SK-N-MC (cell line): ENCODE measurements at regions not wholly inside any gene's neighbourhood (a gene's known extent, or its start where the extent isn't known, plus 50 kb on each side); places are given as distances from the start of the nearest gene placed in this dataset.

Experiments
- DNase-seq: peaks from one replicate; pipeline ENCODE4 v3.0.0-alpha.2; 2011; ENCODE audit warnings: low read depth, low spot score
- H3K27ac ChIP-seq: fragments of 200-600 bp; sonication (generic); 2 replicates; pipeline ENCODE4 v1.5.1; 2016; ENCODE audit warnings: mixed run types
- H3K36me3 ChIP-seq: fragments of 200-600 bp; sonication (generic); 2 replicates; pipeline ENCODE4 v1.6.1; 2017; ENCODE audit warnings: antibody characterized with exemption, low read length, mixed read lengths; ENCODE audit not compliant: insufficient read depth
- H3K4me3 ChIP-seq: fragments of 200-600 bp; sonication (generic); 2 replicates; pipeline ENCODE4 v1.5.1; 2016
- H3K9ac ChIP-seq: fragments of 200-600 bp; sonication (generic); 2 replicates; pipeline ENCODE4 v1.8.0; 2017; ENCODE audit warnings: mixed run types, mixed read lengths; ENCODE audit not compliant: insufficient read length
- H3K9me3 ChIP-seq: fragments of 200-600 bp; sonication (generic); 2 replicates; pipeline ENCODE4 v1.6.1; 2017; ENCODE audit warnings: low read depth, mild to moderate bottlenecking, antibody characterized with exemption, low read length, moderate library complexity, mixed read lengths
- EZH2 ChIP-seq: fragments of 200-600 bp; sonication (generic); IDR thresholded peaks from one replicate; pipeline ENCODE4 v1.6.1; 2017; ENCODE audit warnings: antibody characterized with exemption
- FOXP2 ChIP-seq: optimal IDR thresholded peaks from 2 replicates; pipeline ENCODE3; 2011; ENCODE audit warnings: mild to moderate bottlenecking, moderate library complexity; ENCODE audit not compliant: insufficient read depth; ENCODE audit errors: extremely low read length, control extremely low read depth
- POLR2AphosphoS5 ChIP-seq: IDR thresholded peaks from 2 replicates; pipeline ENCODE4 v1.6.1; 2012; ENCODE audit warnings: mild to moderate bottlenecking, low read depth, low read length, borderline replicate concordance

- no peak overlapping the region for H3K4me3 ChIP-seq
- DNase-seq, result no peak
- H3K9ac ChIP-seq, result no peak overlapping the region
- H3K27ac ChIP-seq, result no peak overlapping the region
- no peak for TF ChIP-seq FOXP2
- no peak for TF ChIP-seq POLR2AphosphoS5
- TF ChIP-seq EZH2, result no peak
- no peaks in the 10 kb centered on the region for H3K36me3 ChIP-seq
- H3K9me3 ChIP-seq, result no peaks in the 10 kb centered on the region
Measured at GRCh38 chr12:109648521-109648920, 65.1 kb upstream of the FAM222A start.

DNA sequence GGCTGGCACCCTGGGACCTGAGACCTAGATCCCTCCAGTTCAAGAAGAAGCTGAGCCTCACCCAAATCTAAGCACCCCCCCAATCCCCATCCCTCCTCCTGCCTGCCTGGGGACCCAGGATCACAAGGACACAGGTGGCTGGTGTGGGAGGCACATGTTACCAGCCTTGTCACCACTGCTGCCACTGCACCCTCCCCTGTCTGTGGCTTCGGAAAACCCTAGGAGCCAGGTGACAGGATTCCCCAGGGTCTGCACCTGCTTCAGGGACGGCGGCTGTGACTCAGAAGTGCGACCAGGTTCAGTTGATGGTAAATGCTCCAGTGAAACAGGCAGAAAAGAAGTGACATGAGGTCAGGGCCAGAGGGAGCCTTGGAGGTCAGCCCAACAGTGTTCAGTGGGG, 62.8 kb upstream of the FAM222A start:
- no peaks in the 10 kb centered on the region for H3K9me3 ChIP-seq
- no peak overlapping the region for H3K4me3 ChIP-seq
- TF ChIP-seq EZH2 (no peak), FOXP2 (no peak), POLR2AphosphoS5 (no peak)
- no peak overlapping the region for H3K9ac ChIP-seq
- no peaks in the 10 kb centered on the region for H3K36me3 ChIP-seq
- DNase-seq, result no peak
- no peak overlapping the region for H3K27ac ChIP-seq

GRCh38 chr12:109651596-109651995, 62.0 kb upstream of the FAM222A start:
- Histone ChIP-seq H3K9me3 (no peaks in the 10 kb centered on the region), H3K9ac (no peak overlapping the region), H3K4me3 (no peak overlapping the region), H3K36me3 (no peaks in the 10 kb centered on the region), H3K27ac (no peak overlapping the region)
- no peak for DNase-seq
- TF ChIP-seq POLR2AphosphoS5, result no peak
- no peak for TF ChIP-seq FOXP2
- no peak for TF ChIP-seq EZH2

DNA sequence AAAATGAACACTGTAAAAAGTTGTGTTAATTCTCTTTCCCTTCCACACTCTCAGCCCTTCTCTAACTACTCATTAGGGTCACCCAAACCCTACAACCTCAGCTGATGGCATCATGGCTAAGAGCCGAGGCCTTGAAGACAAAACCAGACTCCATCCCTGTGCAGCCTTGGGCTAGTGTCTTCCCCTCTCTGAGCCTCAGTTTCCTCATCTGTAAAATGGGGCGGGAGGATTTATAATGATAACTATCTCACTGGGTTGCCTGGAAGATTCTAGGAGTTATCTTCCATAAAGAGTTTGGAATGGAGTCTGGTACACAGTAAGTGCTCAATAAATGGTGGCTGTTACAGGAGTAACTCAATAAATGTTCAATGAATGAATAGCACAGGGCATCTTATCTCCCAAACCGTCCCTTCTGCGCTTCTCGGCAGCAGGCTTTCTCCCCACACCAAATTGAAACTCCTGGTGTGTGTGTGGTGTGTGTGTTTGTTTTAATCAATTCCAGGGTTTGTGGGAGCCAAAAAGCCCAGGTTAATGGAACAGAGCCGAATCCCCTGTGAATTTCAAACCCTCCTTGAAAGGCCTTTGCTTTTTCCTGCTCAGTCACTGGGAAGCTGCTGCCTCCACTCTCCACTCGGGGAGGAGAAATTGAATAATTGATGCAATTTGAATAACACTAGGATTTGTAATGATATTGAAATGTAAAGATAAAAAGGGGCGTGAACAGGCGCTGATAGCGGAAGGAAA, 61.2 kb upstream of the FAM222A start:
- no peaks in the 10 kb centered on the region for H3K36me3 ChIP-seq
- H3K9ac ChIP-seq, result no peak overlapping the region
- no peak for DNase-seq
- TF ChIP-seq EZH2 (no peak), FOXP2 (no peak), POLR2AphosphoS5 (no peak)
- no peaks in the 10 kb centered on the region for H3K9me3 ChIP-seq
- H3K4me3 ChIP-seq, result peak overlapping the region; percentile 11
- H3K27ac ChIP-seq, result no peak overlapping the region

DNA sequence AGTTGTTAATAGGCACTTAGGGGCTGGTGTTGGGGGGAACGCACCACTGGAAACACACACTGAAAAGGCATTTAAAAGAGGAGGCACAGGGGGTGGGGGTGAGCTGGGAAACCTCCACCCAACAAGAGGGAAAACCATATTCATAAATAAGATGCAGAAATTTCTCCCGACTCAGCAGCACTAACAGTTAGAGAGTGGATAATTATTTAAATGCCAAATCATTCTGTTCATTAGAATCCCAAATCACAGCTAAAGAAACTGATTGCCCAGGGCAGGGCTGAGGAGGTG, 60.7 kb upstream of the FAM222A start:
- no peak for TF ChIP-seq POLR2AphosphoS5
- TF ChIP-seq FOXP2, result no peak
- no peak for TF ChIP-seq EZH2
- H3K9ac ChIP-seq, result no peak overlapping the region
- H3K4me3 ChIP-seq, result peak overlapping the region; percentile 11
- 0 out of 2 replicates have a peak overlapping the region, but pooled peaks have one; percentile 23 for H3K27ac ChIP-seq
- H3K9me3 ChIP-seq, result no peaks in the 10 kb centered on the region
- no peaks in the 10 kb centered on the region for H3K36me3 ChIP-seq
- no peak for DNase-seq

GRCh38 chr12:109653890-109654289, 59.7 kb upstream of the FAM222A start:
- Histone ChIP-seq H3K27ac (no peak overlapping the region), H3K9ac (no peak overlapping the region), H3K4me3 (no peak overlapping the region), H3K9me3 (no peaks in the 10 kb centered on the region), H3K36me3 (no peaks in the 10 kb centered on the region)
- TF ChIP-seq EZH2, result no peak
- DNase-seq, result no peak

GRCh38 chr12:109654357-109654756, 59.3 kb upstream of the FAM222A start:
- H3K4me3 ChIP-seq, result no peak overlapping the region
- H3K9me3 ChIP-seq, result no peaks in the 10 kb centered on the region
- H3K9ac ChIP-seq, result no peak overlapping the region
- H3K36me3 ChIP-seq, result no peaks in the 10 kb centered on the region
- no peak overlapping the region for H3K27ac ChIP-seq
- DNase-seq, result no peak
- TF ChIP-seq FOXP2 (no peak), POLR2AphosphoS5 (no peak), EZH2 (no peak)

- no peak for DNase-seq
- Histone ChIP-seq H3K9ac (no peak overlapping the region), H3K4me3 (no peak overlapping the region), H3K27ac (no peak overlapping the region), H3K9me3 (no peaks in the 10 kb centered on the region), H3K36me3 (no peaks in the 10 kb centered on the region)
- TF ChIP-seq POLR2AphosphoS5, result no peak
- TF ChIP-seq EZH2, result no peak
- no peak for TF ChIP-seq FOXP2
Measured at GRCh38 chr12:109655578-109655977, 58.0 kb upstream of the FAM222A start.

- DNase-seq, result no peak
- no peaks in the 10 kb centered on the region for H3K36me3 ChIP-seq
- no peak overlapping the region for H3K4me3 ChIP-seq
- no peak overlapping the region for H3K9ac ChIP-seq
- no peak for TF ChIP-seq FOXP2
- TF ChIP-seq POLR2AphosphoS5, result no peak
- TF ChIP-seq EZH2, result no peak
- no peaks in the 10 kb centered on the region for H3K9me3 ChIP-seq
- no peak overlapping the region for H3K27ac ChIP-seq
Measured at GRCh38 chr12:109656743-109657142, 56.9 kb upstream of the FAM222A start.

- no peak overlapping the region for H3K27ac ChIP-seq
- no peak for TF ChIP-seq EZH2
- TF ChIP-seq POLR2AphosphoS5, result no peak
- TF ChIP-seq FOXP2, result no peak
- no peaks in the 10 kb centered on the region for H3K9me3 ChIP-seq
- no peak overlapping the region for H3K9ac ChIP-seq
- no peaks in the 10 kb centered on the region for H3K36me3 ChIP-seq
- no peak overlapping the region for H3K4me3 ChIP-seq
- no peak for DNase-seq
Measured at GRCh38 chr12:109663795-109664194, 49.8 kb upstream of the FAM222A start.
